ENCODE measurements at regions not wholly inside any gene's neighbourhood (a gene's known extent, or its start where the extent isn't known, plus 50 kb on each side); places are given as distances from the start of the nearest gene placed in this dataset.

DNA sequence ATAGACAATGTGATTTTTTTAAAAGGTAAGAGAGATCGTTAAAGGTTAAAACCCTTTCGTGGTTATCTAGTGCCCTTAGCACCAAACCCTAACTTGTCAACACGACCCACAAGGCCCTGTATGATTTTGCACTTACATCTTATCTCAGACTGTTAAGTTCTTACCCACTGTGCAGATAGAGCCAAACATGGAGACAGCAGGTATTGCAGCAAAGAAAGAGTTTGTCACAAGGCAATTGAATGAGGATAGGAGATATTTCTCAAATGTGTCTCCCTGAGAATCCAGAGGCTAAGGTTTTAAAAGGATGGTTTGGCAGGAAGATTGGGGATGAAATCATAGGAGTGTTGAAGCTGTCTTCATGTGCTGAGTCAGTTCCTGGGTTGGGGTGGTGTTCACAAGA lies 313.4 kb downstream of the AEBP2 start:
- TF ChIP-seq CREB1 (IDR thresholded peaks at IDR 0.05; ENCODE audit: low read depth) = no peak

GRCh38 chr12:19755136-19755535 lies 315.8 kb downstream of the AEBP2 start:
- no peak for TF ChIP-seq ZBTB7A (IDR thresholded peaks at IDR 0.05; ENCODE audit: low read depth)

GRCh38 chr12:19757317-19757877 lies 318.1 kb downstream of the AEBP2 start:
- peak; percentile 85 for TF ChIP-seq RAD21 (IDR thresholded peaks at IDR 0.05; ENCODE audit: low read depth)
- TF ChIP-seq NFIC (IDR thresholded peaks at IDR 0.05) = peak; percentile 43; the same call in 1 of the 2 replicates
- no peak for TF ChIP-seq TCF12 (IDR thresholded peaks at IDR 0.05; ENCODE audit: low read depth)
- no peak for TF ChIP-seq EGR1 (IDR thresholded peaks at IDR 0.05)

DNA sequence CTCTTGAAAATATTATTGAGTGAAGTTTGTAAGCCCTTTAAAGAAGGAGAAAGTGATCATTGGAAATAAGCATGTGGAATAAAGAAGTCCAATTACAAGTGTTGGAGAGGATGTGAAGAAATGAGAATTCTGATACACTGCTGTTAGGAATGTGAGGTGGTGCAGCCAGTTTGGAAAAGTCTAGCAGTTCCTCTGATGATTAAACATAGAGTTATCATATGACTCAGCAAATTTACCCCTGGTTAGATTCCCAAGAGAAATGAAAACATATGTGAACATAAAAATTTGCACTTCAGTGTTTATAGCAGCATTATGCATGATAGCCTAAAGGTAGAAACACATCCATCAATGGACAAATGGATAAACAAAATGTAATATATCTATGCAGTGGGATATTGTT lies 319.9 kb downstream of the AEBP2 start:
- TF ChIP-seq TCF12 (IDR thresholded peaks at IDR 0.05; ENCODE audit: low read depth) (no peak), REST (IDR thresholded peaks at IDR 0.05; ENCODE audit: low read depth) (no peak), TEAD4 (IDR thresholded peaks at IDR 0.05) (no peak), FOXM1 (IDR thresholded peaks at IDR 0.05; ENCODE audit: borderline replicate concordance, low read depth) (no peak), RAD21 (IDR thresholded peaks at IDR 0.05; ENCODE audit: low read depth) (no peak)

- TF ChIP-seq CEBPB (IDR thresholded peaks at IDR 0.05) (no peak), REST (IDR thresholded peaks at IDR 0.05; ENCODE audit: low read depth) (no peak), TEAD4 (IDR thresholded peaks at IDR 0.05) (no peak), ZBTB7A (IDR thresholded peaks at IDR 0.05; ENCODE audit: low read depth) (no peak), TCF12 (IDR thresholded peaks at IDR 0.05; ENCODE audit: low read depth) (no peak), MAX (IDR thresholded peaks at IDR 0.05) (no peak), FOXM1 (IDR thresholded peaks at IDR 0.05; ENCODE audit: borderline replicate concordance, low read depth) (no peak), EP300 (IDR thresholded peaks at IDR 0.05; ENCODE audit: borderline replicate concordance) (no peak), RAD21 (IDR thresholded peaks at IDR 0.05; ENCODE audit: low read depth) (no peak), EGR1 (IDR thresholded peaks at IDR 0.05) (no peak), USF1 (IDR thresholded peaks at IDR 0.05) (no peak), TAF1 (IDR thresholded peaks at IDR 0.05; ENCODE audit: low read depth) (no peak), NFIC (IDR thresholded peaks at IDR 0.05) (no peak), YY1 (IDR thresholded peaks at IDR 0.05; ENCODE audit: low read depth) (no peak), CREB1 (IDR thresholded peaks at IDR 0.05; ENCODE audit: low read depth) (no peak)
These were observed 321.3 kb downstream of the AEBP2 start for GRCh38 chr12:19760611-19761010.

GRCh38 chr12:19761463-19761862 lies 322.2 kb downstream of the AEBP2 start:
- TF ChIP-seq MAX (IDR thresholded peaks at IDR 0.05) = no peak
- no peak for TF ChIP-seq NFIC (IDR thresholded peaks at IDR 0.05)
- no peak for TF ChIP-seq ZBTB7A (IDR thresholded peaks at IDR 0.05; ENCODE audit: low read depth)
- no peak for TF ChIP-seq FOXM1 (IDR thresholded peaks at IDR 0.05; ENCODE audit: borderline replicate concordance, low read depth)
- TF ChIP-seq RAD21 (IDR thresholded peaks at IDR 0.05; ENCODE audit: low read depth) = no peak
- TF ChIP-seq YY1 (IDR thresholded peaks at IDR 0.05; ENCODE audit: low read depth) = no peak
- no peak for TF ChIP-seq REST (IDR thresholded peaks at IDR 0.05; ENCODE audit: low read depth)
- no peak for TF ChIP-seq CEBPB (IDR thresholded peaks at IDR 0.05)
- no peak for TF ChIP-seq EP300 (IDR thresholded peaks at IDR 0.05; ENCODE audit: borderline replicate concordance)
- no peak for TF ChIP-seq CREB1 (IDR thresholded peaks at IDR 0.05; ENCODE audit: low read depth)
- no peak for TF ChIP-seq TEAD4 (IDR thresholded peaks at IDR 0.05)
- TF ChIP-seq TAF1 (IDR thresholded peaks at IDR 0.05; ENCODE audit: low read depth) = no peak
- no peak for TF ChIP-seq USF1 (IDR thresholded peaks at IDR 0.05)
- no peak for TF ChIP-seq TCF12 (IDR thresholded peaks at IDR 0.05; ENCODE audit: low read depth)
- TF ChIP-seq EGR1 (IDR thresholded peaks at IDR 0.05) = no peak
